GM12891 (cell line): ENCODE measurements at regions not wholly inside any gene's neighbourhood (a gene's known extent, or its start where the extent isn't known, plus 50 kb on each side); places are given as distances from the start of the nearest gene placed in this dataset.

Experiments
- POLR2A ChIP-seq: IDR thresholded peaks from 2 replicates; pipeline ENCODE4 v1.6.1; 2011; ENCODE audit warnings: low read depth, low read length, control low read depth
- POLR2AphosphoS5 ChIP-seq: IDR thresholded peaks from 2 replicates; pipeline ENCODE4 v1.6.1; 2011; ENCODE audit warnings: low read depth, low read length, control low read depth
- POU2F2 ChIP-seq: IDR thresholded peaks from 2 replicates; pipeline ENCODE4 v1.6.1; 2011; ENCODE audit warnings: low read depth, mild to moderate bottlenecking, control low read depth, low read length, moderate library complexity
- SPI1 ChIP-seq: IDR thresholded peaks from 2 replicates; pipeline ENCODE4 v1.6.1; 2011; ENCODE audit warnings: low read depth, low read length, control low read depth
- TAF1 ChIP-seq: IDR thresholded peaks from 2 replicates; pipeline ENCODE4 v1.6.1; 2011; ENCODE audit warnings: low read depth, low read length, control low read depth

GRCh38 chr13:63393112-63393511, 1977.5 kb upstream of the PCDH20 start:
- TF ChIP-seq POLR2AphosphoS5 (no peak), POLR2A (no peak), SPI1 (no peak), TAF1 (no peak), POU2F2 (no peak)
